GM13976 (cell line): ENCODE measurements at regions not wholly inside any gene's neighbourhood (a gene's known extent, or its start where the extent isn't known, plus 50 kb on each side); places are given as distances from the start of the nearest gene placed in this dataset.

Experiments used
- DNase-seq: peaks from one replicate; pipeline ENCODE4 v3.0.0; 2012; ENCODE audit warnings: low spot score
- in situ Hi-C: fragments of 300-500 bp; cut with MboI; formaldehyde crosslinking; loops from one replicate; pipeline ENCODE4 v1.12.0; 2022; ENCODE audit warnings: low sequenced_read_pairs, mixed read lengths, inconsistent platforms; ENCODE audit not compliant: unreplicated experiment
- TF ChIP-seq, protein P1 (sequence below): IDR thresholded peaks from 2 replicates; pipeline ENCODE4 v1.5.1; 2012; ENCODE audit warnings: borderline replicate concordance, mild to moderate bottlenecking; ENCODE audit not compliant: insufficient read depth; ENCODE audit errors: extremely low read depth, missing control alignments, control extremely low read depth

DNA sequence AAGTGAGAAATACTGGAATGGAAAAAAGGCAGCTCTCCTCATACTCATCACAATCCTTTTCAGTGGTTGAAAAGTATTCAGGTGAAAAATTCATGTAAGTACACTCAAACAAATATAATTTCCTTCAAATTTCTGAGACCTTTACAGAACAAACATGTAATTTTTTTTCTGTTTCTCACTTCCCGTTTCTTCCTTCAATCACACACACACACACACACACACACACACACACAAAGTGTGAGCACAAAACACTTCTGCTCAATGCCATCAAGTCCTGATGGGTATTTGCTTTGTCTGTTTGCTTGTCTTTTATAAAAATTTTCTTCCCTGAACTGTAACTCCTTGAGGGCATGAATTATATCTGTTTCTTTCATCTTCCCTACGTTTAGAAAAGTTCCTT is 110.6 kb downstream of the LIG4 start:
- no peak for DNase-seq
- in situ Hi-C loops, result no loop called here
- TF ChIP-seq, protein P1, sequence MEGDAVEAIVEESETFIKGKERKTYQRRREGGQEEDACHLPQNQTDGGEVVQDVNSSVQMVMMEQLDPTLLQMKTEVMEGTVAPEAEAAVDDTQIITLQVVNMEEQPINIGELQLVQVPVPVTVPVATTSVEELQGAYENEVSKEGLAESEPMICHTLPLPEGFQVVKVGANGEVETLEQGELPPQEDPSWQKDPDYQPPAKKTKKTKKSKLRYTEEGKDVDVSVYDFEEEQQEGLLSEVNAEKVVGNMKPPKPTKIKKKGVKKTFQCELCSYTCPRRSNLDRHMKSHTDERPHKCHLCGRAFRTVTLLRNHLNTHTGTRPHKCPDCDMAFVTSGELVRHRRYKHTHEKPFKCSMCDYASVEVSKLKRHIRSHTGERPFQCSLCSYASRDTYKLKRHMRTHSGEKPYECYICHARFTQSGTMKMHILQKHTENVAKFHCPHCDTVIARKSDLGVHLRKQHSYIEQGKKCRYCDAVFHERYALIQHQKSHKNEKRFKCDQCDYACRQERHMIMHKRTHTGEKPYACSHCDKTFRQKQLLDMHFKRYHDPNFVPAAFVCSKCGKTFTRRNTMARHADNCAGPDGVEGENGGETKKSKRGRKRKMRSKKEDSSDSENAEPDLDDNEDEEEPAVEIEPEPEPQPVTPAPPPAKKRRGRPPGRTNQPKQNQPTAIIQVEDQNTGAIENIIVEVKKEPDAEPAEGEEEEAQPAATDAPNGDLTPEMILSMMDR, result no peak

DNA sequence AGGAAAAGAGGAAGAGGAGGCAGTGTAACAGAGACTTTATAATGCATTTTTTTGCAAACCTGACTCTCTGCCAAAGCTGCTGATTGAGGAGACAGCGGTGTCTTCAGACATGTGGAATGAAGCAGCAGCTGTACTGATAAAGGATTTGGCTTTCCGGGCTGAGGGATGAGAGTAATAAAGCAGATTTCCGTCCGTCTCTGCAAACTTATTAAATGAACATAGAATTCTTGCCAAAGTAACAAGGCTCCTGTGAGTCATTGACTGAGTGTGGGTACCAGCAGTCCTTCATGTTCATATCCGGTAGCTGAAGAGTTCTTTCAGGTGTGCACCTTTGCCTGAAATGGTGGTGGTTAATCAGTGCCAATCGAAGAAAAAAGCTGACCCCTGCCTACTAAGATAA is 112.6 kb downstream of the LIG4 start:
- no peak for DNase-seq
- in situ Hi-C loops, result no loop called here
- TF ChIP-seq, protein P1, result no peak

DNA sequence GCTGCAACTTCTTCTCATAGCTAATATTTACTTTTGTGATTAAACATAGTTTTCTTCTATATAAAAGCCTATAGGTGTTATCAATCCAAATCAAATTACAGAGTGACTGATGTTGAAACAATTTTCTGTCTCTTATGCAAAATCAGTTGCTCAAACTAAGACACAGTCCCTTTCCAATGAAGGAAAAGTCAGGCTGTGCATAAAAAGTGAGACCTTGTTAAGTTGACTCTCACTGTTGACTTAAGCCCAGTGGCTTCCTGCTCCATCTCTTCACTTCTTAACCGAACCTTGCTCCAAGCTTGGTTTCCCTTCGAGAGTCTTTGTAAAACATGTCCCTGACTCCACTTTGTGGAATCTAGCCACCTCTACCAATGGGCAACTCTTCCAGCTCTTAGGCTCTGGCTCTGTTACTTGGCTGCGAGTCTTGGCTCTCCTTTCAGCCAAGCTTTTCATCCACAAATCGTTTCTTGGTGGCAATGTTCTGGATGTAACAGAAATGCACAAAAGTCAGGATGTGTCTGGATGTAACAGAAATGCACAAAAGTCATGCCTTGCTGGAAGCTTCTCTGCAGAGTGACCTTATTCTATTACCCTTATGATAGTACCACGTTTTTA is 118.9 kb downstream of the LIG4 start:
- no peak for DNase-seq
- TF ChIP-seq, protein P1, result no peak
- in situ Hi-C loops, result no loop called here

DNA sequence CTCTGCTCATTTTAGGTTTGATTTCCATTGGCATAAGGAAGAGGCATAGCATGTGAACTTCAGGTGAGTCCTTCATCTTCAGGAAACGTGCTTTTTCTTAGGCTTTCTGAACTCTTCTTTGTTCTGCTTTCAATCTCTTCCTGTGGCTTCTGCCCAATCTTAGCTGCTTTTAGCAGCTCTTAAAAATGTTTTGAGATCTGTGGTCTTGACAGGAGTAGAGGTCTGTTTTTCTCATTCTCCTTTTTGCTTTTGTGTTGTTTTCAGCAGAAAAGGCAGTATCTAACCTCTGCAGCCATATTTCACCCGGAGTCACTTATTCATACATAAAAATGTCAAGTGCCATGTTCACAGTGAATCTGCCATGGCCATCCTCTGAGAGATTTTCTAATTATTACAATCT is 120.3 kb downstream of the LIG4 start:
- in situ Hi-C loops, result no loop called here
- TF ChIP-seq, protein P1, result no peak
- DNase-seq, result no peak

DNA sequence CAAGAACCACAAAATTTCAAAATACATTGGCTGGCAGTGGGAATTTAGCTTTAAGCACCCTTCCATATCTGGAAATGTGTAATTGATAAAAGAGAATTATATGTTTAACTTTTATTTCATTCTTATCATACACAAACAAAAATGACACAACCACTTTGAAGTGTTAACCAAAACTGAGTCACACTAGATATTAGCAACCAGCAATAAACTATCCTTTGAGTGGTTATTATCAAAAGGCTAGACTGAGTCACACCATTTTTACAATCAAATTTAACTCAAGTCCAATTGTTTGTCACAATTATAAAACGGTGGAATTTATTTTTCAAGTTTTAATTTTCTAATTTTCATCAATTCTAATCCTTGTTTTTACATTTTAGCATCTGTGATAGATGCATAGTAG is 121.7 kb downstream of the LIG4 start:
- DNase-seq, result no peak
- in situ Hi-C loops, result no loop called here
- TF ChIP-seq, protein P1, result no peak

DNA sequence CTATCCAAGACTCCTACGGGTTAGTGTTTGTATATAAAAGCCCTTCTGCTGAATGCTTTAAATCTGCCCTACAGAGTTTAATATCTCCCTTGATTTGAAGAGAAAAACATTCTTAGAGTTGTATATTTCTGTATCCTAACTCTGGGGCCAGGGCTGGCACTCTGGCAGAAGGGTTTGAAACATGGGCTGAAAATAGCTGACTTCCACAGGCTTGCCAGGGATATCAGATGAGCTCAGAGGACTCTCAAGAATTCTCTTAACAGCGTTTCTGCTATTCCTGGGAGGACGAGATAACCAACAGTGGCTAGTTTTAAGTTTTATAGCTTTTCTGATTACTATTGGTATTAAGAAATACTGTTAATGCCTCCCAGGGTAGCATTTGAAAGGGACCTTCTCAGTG is 127.5 kb downstream of the LIG4 start:
- in situ Hi-C loops, result no loop called here
- no peak for DNase-seq
- TF ChIP-seq, protein P1, result no peak
